H1 (cell line): ENCODE measurements at regions not wholly inside any gene's neighbourhood (a gene's known extent, or its start where the extent isn't known, plus 50 kb on each side); places are given as distances from the start of the nearest gene placed in this dataset.

Experiments used
- CHD7 ChIP-seq: fragments of 300-600 bp; sonication (generic); IDR thresholded peaks from 2 replicates; pipeline ENCODE4 v1.7.1; 2012; ENCODE audit warnings: low read length, moderate library complexity, mild to moderate bottlenecking, inconsistent platforms; ENCODE audit not compliant: insufficient replicate concordance
- FOSL1 ChIP-seq: IDR thresholded peaks from 2 replicates; pipeline ENCODE4 v1.6.1; 2011; ENCODE audit warnings: mild to moderate bottlenecking, low read depth, low read length, moderate library complexity; ENCODE audit not compliant: insufficient read depth
- SAP30 ChIP-seq: fragments of 300-600 bp; sonication (generic); IDR thresholded peaks from 2 replicates; pipeline ENCODE4 v1.7.1; 2012; ENCODE audit warnings: low read length, moderate library complexity, mild to moderate bottlenecking, inconsistent platforms; ENCODE audit not compliant: insufficient read depth, insufficient replicate concordance
- USF2 ChIP-seq: IDR thresholded peaks from 2 replicates; pipeline ENCODE4 v1.6.1; 2011; ENCODE audit warnings: low read length, improper control_type of control experiment

- no peak for TF ChIP-seq CHD7
- TF ChIP-seq SAP30: no peak
- TF ChIP-seq USF2: no peak
- no peak for TF ChIP-seq FOSL1
Observed at GRCh38 chr3:78304115-78304514, 1264.2 kb downstream of the ROBO2 start (continued).
